Activated CD4-positive, alpha-beta T cell treated with anti-CD3 and anti-CD28 coated beads, Interleukin-2, amount 10 ng/mL, durations not matched to agents 7 days and 5 days (primary cell): ENCODE measurements at regions not wholly inside any gene's neighbourhood (a gene's known extent, or its start where the extent isn't known, plus 50 kb on each side); places are given as distances from the start of the nearest gene placed in this dataset.

Source experiments
- CTCF ChIA-PET: fragments of 350-600 bp; sonication (Branson Sonifier 250); formaldehyde crosslinking; loops from one replicate; lab custom pipeline; 2021; ENCODE audit warnings: antibody characterized with exemption; lab: Charles Lee
- POLR2A ChIA-PET: fragments of 350-600 bp; sonication (Branson Sonifier 250); formaldehyde crosslinking; loops from one replicate; lab custom pipeline; 2021; ENCODE audit warnings: antibody characterized with exemption; lab: Charles Lee
- DNase-seq: peaks from one replicate; pipeline ENCODE4 v3.0.0-alpha.2; 2020
- H3K27ac Mint-ChIP-seq: one replicate; pipeline ENCODE4 v1.8.0; 2021; ENCODE audit warnings: mild to moderate bottlenecking, moderate library complexity, mixed read lengths
- H3K27me3 Mint-ChIP-seq: one replicate; pipeline ENCODE4 v1.8.0; 2021; ENCODE audit warnings: mixed read lengths
- H3K36me3 Mint-ChIP-seq: one replicate; pipeline ENCODE4 v1.8.0; 2021; ENCODE audit warnings: low read depth, mixed read lengths
- H3K4me1 Mint-ChIP-seq: one replicate; pipeline ENCODE4 v1.8.0; 2021; ENCODE audit warnings: mixed read lengths
- H3K4me3 Mint-ChIP-seq: one replicate; pipeline ENCODE4 v1.8.0; 2021; ENCODE audit warnings: mild to moderate bottlenecking, moderate library complexity, mixed read lengths
- H3K9me3 Mint-ChIP-seq: one replicate; pipeline ENCODE4 v1.8.0; 2021; ENCODE audit warnings: mixed read lengths

- Mint-ChIP-seq H3K4me1 (no peaks in the 10 kb centered on the region), H3K9me3 (peaks cover 5% of the 10 kb centered on the region), H3K27ac (no peak overlapping the region), H3K36me3 (no peaks in the 10 kb centered on the region), H3K27me3 (no peaks in the 10 kb centered on the region), H3K4me3 (no peak overlapping the region)
- no peak for DNase-seq
- ChIA-PET POLR2A (no interaction called here), CTCF (interaction anchor here (0.8 kb wide), 1 partner anchor 8 kb away, joined by 3 read pairs; no protein-coding TSS in a partner anchor)
These were observed 90.9 kb upstream of the CERS6 start for GRCh38 chr2:168365094-168365621.

- peaks cover 10% of the 10 kb centered on the region for H3K9me3 Mint-ChIP-seq
- ChIA-PET CTCF (no interaction called here), POLR2A (no interaction called here)
- H3K36me3 Mint-ChIP-seq: no peaks in the 10 kb centered on the region
- no peak overlapping the region for H3K27ac Mint-ChIP-seq
- H3K4me1 Mint-ChIP-seq: peaks cover 10% of the 10 kb centered on the region
- DNase-seq: no peak
- H3K27me3 Mint-ChIP-seq: no peaks in the 10 kb centered on the region
- no peak overlapping the region for H3K4me3 Mint-ChIP-seq
These were observed 87.0 kb upstream of the CERS6 start for GRCh38 chr2:168369031-168369430.

GRCh38 chr2:168371273-168372019, 84.6 kb upstream of the CERS6 start:
- POLR2A ChIA-PET: no interaction called here
- no peak overlapping the region for H3K27ac Mint-ChIP-seq

GRCh38 chr2:168373468-168373867, 82.6 kb upstream of the CERS6 start:
- POLR2A ChIA-PET: no interaction called here
- no peaks in the 10 kb centered on the region for H3K36me3 Mint-ChIP-seq
- H3K27ac Mint-ChIP-seq: no peak overlapping the region
- CTCF ChIA-PET: no interaction called here
- H3K9me3 Mint-ChIP-seq: peaks cover 22% of the 10 kb centered on the region
- peaks cover 9% of the 10 kb centered on the region for H3K27me3 Mint-ChIP-seq
- no peak overlapping the region for H3K4me3 Mint-ChIP-seq
- DNase-seq: no peak
- H3K4me1 Mint-ChIP-seq: peaks cover 10% of the 10 kb centered on the region

More at GRCh38 chr2:168371273-168372019, 84.6 kb upstream of the CERS6 start:
- Mint-ChIP-seq H3K27me3 (peaks cover 2% of the 10 kb centered on the region), H3K4me3 (no peak overlapping the region), H3K36me3 (no peaks in the 10 kb centered on the region), H3K9me3 (peaks cover 15% of the 10 kb centered on the region), H3K4me1 (peaks cover 10% of the 10 kb centered on the region)
- DNase-seq: no peak
- CTCF ChIA-PET: no interaction called here

GRCh38 chr2:168375195-168375798, 80.8 kb upstream of the CERS6 start:
- no peak for DNase-seq
- ChIA-PET POLR2A (no interaction called here), CTCF (no interaction called here)
- Mint-ChIP-seq H3K36me3 (no peaks in the 10 kb centered on the region), H3K9me3 (peaks cover 22% of the 10 kb centered on the region), H3K27ac (no peak overlapping the region), H3K4me1 (peaks cover 14% of the 10 kb centered on the region), H3K27me3 (peaks cover 9% of the 10 kb centered on the region), H3K4me3 (no peak overlapping the region)

GRCh38 chr2:168378960-168379669, 77.0 kb upstream of the CERS6 start:
- H3K27me3 Mint-ChIP-seq: peaks cover 11% of the 10 kb centered on the region
- CTCF ChIA-PET: no interaction called here
- no peak overlapping the region for H3K27ac Mint-ChIP-seq
- H3K4me3 Mint-ChIP-seq: no peak overlapping the region
- H3K4me1 Mint-ChIP-seq: peaks cover 4% of the 10 kb centered on the region
- no peaks in the 10 kb centered on the region for H3K36me3 Mint-ChIP-seq
- peaks cover 20% of the 10 kb centered on the region for H3K9me3 Mint-ChIP-seq
- DNase-seq: no peak
- POLR2A ChIA-PET: no interaction called here

- H3K4me1 Mint-ChIP-seq: peaks cover 4% of the 10 kb centered on the region
- H3K36me3 Mint-ChIP-seq: no peaks in the 10 kb centered on the region
- no peak for DNase-seq
- peaks cover 18% of the 10 kb centered on the region for H3K9me3 Mint-ChIP-seq
- H3K27me3 Mint-ChIP-seq: peaks cover 11% of the 10 kb centered on the region
- no peak overlapping the region for H3K4me3 Mint-ChIP-seq
- ChIA-PET CTCF (no interaction called here), POLR2A (no interaction called here)
- no peak overlapping the region for H3K27ac Mint-ChIP-seq
These were observed 75.6 kb upstream of the CERS6 start for GRCh38 chr2:168380500-168380899.

- peaks cover 8% of the 10 kb centered on the region for H3K27me3 Mint-ChIP-seq
- no peak overlapping the region for H3K4me3 Mint-ChIP-seq
- H3K4me1 Mint-ChIP-seq: no peaks in the 10 kb centered on the region
- DNase-seq: no peak
- ChIA-PET CTCF (no interaction called here), POLR2A (no interaction called here)
- no peak overlapping the region for H3K27ac Mint-ChIP-seq
- peaks cover 2% of the 10 kb centered on the region for H3K9me3 Mint-ChIP-seq
- no peaks in the 10 kb centered on the region for H3K36me3 Mint-ChIP-seq
These were observed 64.0 kb upstream of the CERS6 start for GRCh38 chr2:168392024-168392423.

GRCh38 chr2:168392797-168393196, 63.3 kb upstream of the CERS6 start:
- no peaks in the 10 kb centered on the region for H3K4me1 Mint-ChIP-seq
- H3K4me3 Mint-ChIP-seq: no peak overlapping the region
- POLR2A ChIA-PET: no interaction called here
- DNase-seq: no peak
- H3K36me3 Mint-ChIP-seq: no peaks in the 10 kb centered on the region
- peaks cover 8% of the 10 kb centered on the region for H3K27me3 Mint-ChIP-seq
- no peak overlapping the region for H3K27ac Mint-ChIP-seq
- CTCF ChIA-PET: no interaction called here
- peaks cover 2% of the 10 kb centered on the region for H3K9me3 Mint-ChIP-seq

GRCh38 chr2:168394262-168394661, 61.8 kb upstream of the CERS6 start:
- no peak overlapping the region for H3K4me3 Mint-ChIP-seq
- ChIA-PET CTCF (no interaction called here), POLR2A (no interaction called here)

GRCh38 chr2:168396131-168396530, 59.9 kb upstream of the CERS6 start:
- Mint-ChIP-seq H3K36me3 (no peaks in the 10 kb centered on the region), H3K27ac (no peak overlapping the region), H3K27me3 (peaks cover 8% of the 10 kb centered on the region), H3K4me1 (no peaks in the 10 kb centered on the region), H3K4me3 (no peak overlapping the region), H3K9me3 (peaks cover 7% of the 10 kb centered on the region)
- no peak for DNase-seq
- ChIA-PET POLR2A (no interaction called here), CTCF (interaction anchor here (0.6 kb wide), 1 partner anchor 32 kb away, joined by 3 read pairs; no protein-coding TSS in a partner anchor)

More at GRCh38 chr2:168394262-168394661, 61.8 kb upstream of the CERS6 start:
- DNase-seq: no peak
- Mint-ChIP-seq H3K27ac (no peak overlapping the region), H3K9me3 (peaks cover 3% of the 10 kb centered on the region), H3K27me3 (peaks cover 8% of the 10 kb centered on the region), H3K36me3 (no peaks in the 10 kb centered on the region), H3K4me1 (no peaks in the 10 kb centered on the region)

- ChIA-PET CTCF (no interaction called here), POLR2A (no interaction called here)
- Mint-ChIP-seq H3K4me1 (no peaks in the 10 kb centered on the region), H3K27me3 (peaks cover 5% of the 10 kb centered on the region), H3K9me3 (peaks cover 7% of the 10 kb centered on the region), H3K36me3 (no peaks in the 10 kb centered on the region), H3K27ac (no peak overlapping the region), H3K4me3 (no peak overlapping the region)
- no peak for DNase-seq
These were observed 58.4 kb upstream of the CERS6 start for GRCh38 chr2:168397629-168398028.

GRCh38 chr2:168401048-168401556, 55.0 kb upstream of the CERS6 start:
- Mint-ChIP-seq H3K36me3 (no peaks in the 10 kb centered on the region), H3K9me3 (peaks cover 9% of the 10 kb centered on the region), H3K4me1 (peaks cover 8% of the 10 kb centered on the region), H3K4me3 (no peak overlapping the region), H3K27ac (no peak overlapping the region), H3K27me3 (peaks cover 7% of the 10 kb centered on the region)
- no peak for DNase-seq
- CTCF ChIA-PET: no interaction called here
- POLR2A ChIA-PET: no interaction called here
